ENCODE measurements at regions not wholly inside any gene's neighbourhood (a gene's known extent, or its start where the extent isn't known, plus 50 kb on each side); places are given as distances from the start of the nearest gene placed in this dataset.
A peak's percentile ranks its signal among the peaks of the same experiment; 100 is the strongest.

GRCh38 chr2:104344306-104344705 is 509.6 kb upstream of the POU3F3 start (continued):
- TF ChIP-seq ZNF462 (CRISPR knock-in tag; IDR thresholded peaks at IDR 0.05) (no peak), EZH2phosphoT487 (IDR thresholded peaks at IDR 0.05; ENCODE audit: unreplicated experiment) (no peak), STAT1 (IDR thresholded peaks at IDR 0.05; ENCODE audit: unreplicated experiment) (no peak)

DNA sequence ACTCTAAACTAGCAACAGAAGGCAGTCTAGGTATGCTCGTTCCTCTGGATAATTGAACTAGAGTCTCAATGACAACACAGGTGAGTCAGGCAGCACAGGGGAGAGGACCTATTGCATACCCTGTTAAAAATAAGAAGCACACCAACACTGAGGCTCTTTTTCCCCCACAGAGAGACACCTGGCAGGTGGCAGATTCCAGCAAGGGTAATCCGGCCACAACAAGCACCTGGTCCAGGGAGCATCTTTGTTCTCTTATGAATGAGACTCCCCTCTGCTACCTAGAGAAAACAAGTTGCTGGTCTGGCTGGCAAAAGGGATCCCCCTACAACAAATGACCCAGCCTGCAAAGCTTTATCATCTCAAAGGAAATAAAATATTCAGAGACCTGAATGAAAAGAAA is 508.9 kb upstream of the POU3F3 start:
- ATAC-seq (peak; percentile 98), DNase-seq (ENCODE audit: low spot score) (peak; percentile 37)
- H3K79me2 ChIP-seq (replicated peaks; ENCODE audit: insufficient read depth) = no peaks in the 10 kb centered on the region
- Mint-ChIP-seq H3K27ac (peak overlapping the region; percentile 47), H3K4me1 (peaks cover 19% of the 10 kb centered on the region), H3K36me3 (ENCODE audit: low read depth) (no peaks in the 10 kb centered on the region), H3K4me3 (no peak overlapping the region), H3K27me3 (ENCODE audit: insufficient read depth, low read depth, poor library complexity) (peaks cover 2% of the 10 kb centered on the region), H3K9me3 (no peaks in the 10 kb centered on the region)
- H3K4me3 ChIP-seq = no peak overlapping the region
- no peak overlapping the region for H2AFZ ChIP-seq
- no peaks in the 10 kb centered on the region; the same call in 1 of the 2 replicates for H4K20me1 ChIP-seq (replicated peaks; ENCODE audit: insufficient read depth)
- H3K9me2 ChIP-seq (ENCODE audit: insufficient read depth) = no peaks in the 10 kb centered on the region
- no peaks in the 10 kb centered on the region for H3F3A ChIP-seq (replicated peaks; ENCODE audit: low read depth)
- no peaks in the 10 kb centered on the region for H3K4me1 ChIP-seq (ENCODE audit: insufficient read depth)
- no peaks in the 10 kb centered on the region for H3K36me3 ChIP-seq (ENCODE audit: insufficient read depth)
- no peaks in the 10 kb centered on the region for H3K27me3 ChIP-seq (ENCODE audit: insufficient read depth)
- H3K4me2 ChIP-seq = no peak overlapping the region
- no peak overlapping the region for H3K27ac ChIP-seq (ENCODE audit: low read depth)
- TF ChIP-seq CREB1 (CRISPR knock-in tag; IDR thresholded peaks at IDR 0.05; ENCODE audit: low read depth) = no peak
- TF ChIP-seq ETS1 (IDR thresholded peaks at IDR 0.05) = no peak
- no peak for TF ChIP-seq EZH2 (IDR thresholded peaks at IDR 0.05; ENCODE audit: low read depth, unreplicated experiment)
- no peak for TF ChIP-seq STAT1 (IDR thresholded peaks at IDR 0.05; ENCODE audit: unreplicated experiment)
- no peak for TF ChIP-seq ZNF331 (CRISPR knock-in tag; IDR thresholded peaks at IDR 0.05; ENCODE audit: low read depth)
- TF ChIP-seq, protein P1, sequence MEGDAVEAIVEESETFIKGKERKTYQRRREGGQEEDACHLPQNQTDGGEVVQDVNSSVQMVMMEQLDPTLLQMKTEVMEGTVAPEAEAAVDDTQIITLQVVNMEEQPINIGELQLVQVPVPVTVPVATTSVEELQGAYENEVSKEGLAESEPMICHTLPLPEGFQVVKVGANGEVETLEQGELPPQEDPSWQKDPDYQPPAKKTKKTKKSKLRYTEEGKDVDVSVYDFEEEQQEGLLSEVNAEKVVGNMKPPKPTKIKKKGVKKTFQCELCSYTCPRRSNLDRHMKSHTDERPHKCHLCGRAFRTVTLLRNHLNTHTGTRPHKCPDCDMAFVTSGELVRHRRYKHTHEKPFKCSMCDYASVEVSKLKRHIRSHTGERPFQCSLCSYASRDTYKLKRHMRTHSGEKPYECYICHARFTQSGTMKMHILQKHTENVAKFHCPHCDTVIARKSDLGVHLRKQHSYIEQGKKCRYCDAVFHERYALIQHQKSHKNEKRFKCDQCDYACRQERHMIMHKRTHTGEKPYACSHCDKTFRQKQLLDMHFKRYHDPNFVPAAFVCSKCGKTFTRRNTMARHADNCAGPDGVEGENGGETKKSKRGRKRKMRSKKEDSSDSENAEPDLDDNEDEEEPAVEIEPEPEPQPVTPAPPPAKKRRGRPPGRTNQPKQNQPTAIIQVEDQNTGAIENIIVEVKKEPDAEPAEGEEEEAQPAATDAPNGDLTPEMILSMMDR (conservative IDR thresholded peaks at IDR 0.05; ENCODE audit: low read depth in 2 of 2) = no peak
- no peak for TF ChIP-seq NANOG (IDR thresholded peaks at IDR 0.05; ENCODE audit: borderline replicate concordance)
